OCI-LY3 (cell line): ENCODE measurements at regions not wholly inside any gene's neighbourhood (a gene's known extent, or its start where the extent isn't known, plus 50 kb on each side); places are given as distances from the start of the nearest gene placed in this dataset.

Source experiments
- H2AFZ ChIP-seq: fragments of 200-600, 300-600 bp; shearing (Covaris generic); 2 replicates; pipeline ENCODE4 v1.6.0; 2014; ENCODE audit warnings: antibody characterized with exemption, low read depth, low read length
- H3K27ac ChIP-seq: fragments of 200-600, 300-600 bp; sonication (generic); 2 replicates; pipeline ENCODE4 v1.5.1; 2014; ENCODE audit warnings: mild to moderate bottlenecking, low read length, moderate library complexity, mixed read lengths
- H3K27me3 ChIP-seq: fragments of 200-600, 300-600 bp; sonication (generic); 2 replicates; pipeline ENCODE4 v1.6.1; 2014; ENCODE audit warnings: low read depth, low read length, mixed read lengths
- H3K36me3 ChIP-seq: fragments of 200-600, 300-600 bp; sonication (generic); replicated peaks from 2 replicates; pipeline ENCODE3; 2014; ENCODE audit warnings: low read depth, low read length, mixed read lengths
- H3K4me1 ChIP-seq: fragments of 300-600, 200-600 bp; sonication (generic); 2 replicates; pipeline ENCODE4 v1.6.1; 2014; ENCODE audit warnings: low read length, mixed read lengths
- H3K4me2 ChIP-seq: fragments of 200-600, 300-600 bp; sonication (generic); 2 replicates; pipeline ENCODE4 v1.6.1; 2014; ENCODE audit warnings: low read length, mixed read lengths
- H3K4me3 ChIP-seq: fragments of 300-600, 200-600 bp; sonication (generic); 2 replicates; pipeline ENCODE4 v1.5.1; 2014; ENCODE audit warnings: antibody characterized with exemption, mild to moderate bottlenecking, low read length, moderate library complexity
- H3K79me2 ChIP-seq: fragments of 300-600, 200-600 bp; shearing (Covaris generic); 2 replicates; pipeline ENCODE4 v1.6.1; 2014; ENCODE audit warnings: mild to moderate bottlenecking, low read length, mixed read lengths
- H3K9ac ChIP-seq: fragments of 300-600, 200-600 bp; shearing (Covaris generic); 2 replicates; pipeline ENCODE4 v1.6.0; 2014; ENCODE audit warnings: mild to moderate bottlenecking, low read length, moderate library complexity
- H3K9me3 ChIP-seq: fragments of 200-600, 300-600 bp; shearing (Covaris generic); 2 replicates; pipeline ENCODE4 v1.6.1; 2014; ENCODE audit warnings: low read length, mixed read lengths; ENCODE audit not compliant: insufficient read depth
- H4K20me1 ChIP-seq: fragments of 200-600, 300-600 bp; sonication (generic); 2 replicates; pipeline ENCODE4 v1.6.1; 2016; ENCODE audit warnings: low read length, mixed read lengths; ENCODE audit not compliant: insufficient read depth
- EZH2phosphoT487 ChIP-seq: fragments of 200-600 bp; shearing (Covaris generic); IDR thresholded peaks from 2 replicates; pipeline ENCODE4 v1.6.1; 2018; ENCODE audit warnings: antibody characterized with exemption, mixed run types, low read depth
- TF ChIP-seq, protein P1 (sequence below): fragments of 200-600, 300-600 bp; sonication (generic); IDR thresholded peaks from 2 replicates; pipeline ENCODE4 v1.5.1; 2014; ENCODE audit warnings: antibody characterized with exemption, low read length, low read depth

GRCh38 chr2:120978359-120979050 is 242.8 kb downstream of the GLI2 start:
- TF ChIP-seq, protein P1, sequence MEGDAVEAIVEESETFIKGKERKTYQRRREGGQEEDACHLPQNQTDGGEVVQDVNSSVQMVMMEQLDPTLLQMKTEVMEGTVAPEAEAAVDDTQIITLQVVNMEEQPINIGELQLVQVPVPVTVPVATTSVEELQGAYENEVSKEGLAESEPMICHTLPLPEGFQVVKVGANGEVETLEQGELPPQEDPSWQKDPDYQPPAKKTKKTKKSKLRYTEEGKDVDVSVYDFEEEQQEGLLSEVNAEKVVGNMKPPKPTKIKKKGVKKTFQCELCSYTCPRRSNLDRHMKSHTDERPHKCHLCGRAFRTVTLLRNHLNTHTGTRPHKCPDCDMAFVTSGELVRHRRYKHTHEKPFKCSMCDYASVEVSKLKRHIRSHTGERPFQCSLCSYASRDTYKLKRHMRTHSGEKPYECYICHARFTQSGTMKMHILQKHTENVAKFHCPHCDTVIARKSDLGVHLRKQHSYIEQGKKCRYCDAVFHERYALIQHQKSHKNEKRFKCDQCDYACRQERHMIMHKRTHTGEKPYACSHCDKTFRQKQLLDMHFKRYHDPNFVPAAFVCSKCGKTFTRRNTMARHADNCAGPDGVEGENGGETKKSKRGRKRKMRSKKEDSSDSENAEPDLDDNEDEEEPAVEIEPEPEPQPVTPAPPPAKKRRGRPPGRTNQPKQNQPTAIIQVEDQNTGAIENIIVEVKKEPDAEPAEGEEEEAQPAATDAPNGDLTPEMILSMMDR, result no peak
- TF ChIP-seq EZH2phosphoT487, result no peak
- Histone ChIP-seq H3K27ac (no peak overlapping the region), H3K27me3 (no peaks in the 10 kb centered on the region; the same call in 1 of the 2 replicates)

GRCh38 chr2:120979398-120979797 is 243.7 kb downstream of the GLI2 start:
- no peak overlapping the region for H3K4me2 ChIP-seq
- no peaks in the 10 kb centered on the region; the same call in 1 of the 2 replicates for H3K27me3 ChIP-seq
- no peaks in the 10 kb centered on the region for H3K36me3 ChIP-seq
- H3K9ac ChIP-seq, result no peak overlapping the region
- H3K27ac ChIP-seq, result no peak overlapping the region
- TF ChIP-seq, protein P1, result no peak
- TF ChIP-seq EZH2phosphoT487, result no peak
- no peaks in the 10 kb centered on the region for H4K20me1 ChIP-seq
- no peak overlapping the region for H3K4me3 ChIP-seq
- no peaks in the 10 kb centered on the region for H3K4me1 ChIP-seq
- H3K9me3 ChIP-seq, result no peaks in the 10 kb centered on the region
- no peaks in the 10 kb centered on the region for H3K79me2 ChIP-seq
- no peak overlapping the region for H2AFZ ChIP-seq

More at GRCh38 chr2:120978359-120979050, 242.8 kb downstream of the GLI2 start:
- Histone ChIP-seq H3K36me3 (no peaks in the 10 kb centered on the region), H3K4me2 (no peak overlapping the region), H2AFZ (no peak overlapping the region), H3K79me2 (no peaks in the 10 kb centered on the region), H3K4me3 (no peak overlapping the region), H3K4me1 (no peaks in the 10 kb centered on the region), H4K20me1 (no peaks in the 10 kb centered on the region), H3K9ac (no peak overlapping the region), H3K9me3 (no peaks in the 10 kb centered on the region)

DNA sequence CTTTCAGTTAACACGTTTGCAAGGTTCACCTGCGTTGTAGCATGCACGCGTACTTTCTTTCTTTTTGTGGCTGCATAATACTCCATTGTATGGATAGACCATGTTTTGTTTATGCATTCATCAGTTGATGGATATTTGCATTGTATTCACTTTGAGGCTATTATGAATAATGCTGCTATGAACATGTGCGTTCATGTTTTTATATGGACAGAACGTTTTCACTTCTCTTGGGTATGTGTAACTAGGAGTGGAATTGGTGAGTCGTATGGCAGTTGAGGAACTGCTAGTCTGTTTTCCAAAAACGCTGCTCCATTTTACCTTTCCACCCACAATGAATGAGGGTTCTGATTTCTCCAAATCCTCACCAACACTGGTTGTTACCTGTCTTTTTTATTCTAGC is 244.3 kb downstream of the GLI2 start:
- TF ChIP-seq, protein P1, result no peak
- no peak for TF ChIP-seq EZH2phosphoT487
- Histone ChIP-seq H3K36me3 (no peaks in the 10 kb centered on the region), H3K79me2 (no peaks in the 10 kb centered on the region)

GRCh38 chr2:120981443-120981842 is 245.8 kb downstream of the GLI2 start:
- no peak overlapping the region for H3K9ac ChIP-seq
- no peak overlapping the region for H3K27ac ChIP-seq
- no peak overlapping the region for H2AFZ ChIP-seq
- H3K4me3 ChIP-seq, result no peak overlapping the region
- no peaks in the 10 kb centered on the region for H3K79me2 ChIP-seq
- no peaks in the 10 kb centered on the region for H4K20me1 ChIP-seq
- no peaks in the 10 kb centered on the region; the same call in 1 of the 2 replicates for H3K27me3 ChIP-seq
- H3K36me3 ChIP-seq, result no peaks in the 10 kb centered on the region
- TF ChIP-seq, protein P1, result no peak
- TF ChIP-seq EZH2phosphoT487, result no peak
- H3K4me1 ChIP-seq, result no peaks in the 10 kb centered on the region
- H3K4me2 ChIP-seq, result no peak overlapping the region
- H3K9me3 ChIP-seq, result no peaks in the 10 kb centered on the region

More for the DNA sequence above, 244.3 kb downstream of the GLI2 start:
- H3K27me3 ChIP-seq, result no peaks in the 10 kb centered on the region; the same call in 1 of the 2 replicates
- H3K4me3 ChIP-seq, result no peak overlapping the region
- H3K4me2 ChIP-seq, result no peak overlapping the region
- H3K9ac ChIP-seq, result no peak overlapping the region
- H3K27ac ChIP-seq, result no peak overlapping the region
- H4K20me1 ChIP-seq, result no peaks in the 10 kb centered on the region
- H3K9me3 ChIP-seq, result no peaks in the 10 kb centered on the region
- no peaks in the 10 kb centered on the region for H3K4me1 ChIP-seq
- no peak overlapping the region for H2AFZ ChIP-seq
